ENCODE measurements at regions not wholly inside any gene's neighbourhood (a gene's known extent, or its start where the extent isn't known, plus 50 kb on each side); places are given as distances from the start of the nearest gene placed in this dataset.
A peak's percentile ranks its signal among the peaks of the same experiment; 100 is the strongest.

- H3K27ac ChIP-seq (ENCODE audit: low read depth, low read length): no peak overlapping the region
- no peaks in the 10 kb centered on the region for H3K9me3 ChIP-seq (ENCODE audit: control insufficient read depth, low read length)
- no peak overlapping the region for H3K4me3 Mint-ChIP-seq
- H3K36me3 ChIP-seq (ENCODE audit: control insufficient read depth, insufficient read depth, low read length): no peaks in the 10 kb centered on the region
- TF ChIP-seq CTCF (conservative IDR thresholded peaks at IDR 0.05): peak; percentile 82
- H3K9ac ChIP-seq (ENCODE audit: extremely low read depth, low read length, poor library complexity, severe bottlenecking): no peak overlapping the region
- DNase-seq: no peak
- H3K27me3 Mint-ChIP-seq (ENCODE audit: insufficient read depth): no peaks in the 10 kb centered on the region
- no peaks in the 10 kb centered on the region for H3K4me1 ChIP-seq (ENCODE audit: control insufficient read depth, insufficient read depth, low read length)
- no peaks in the 10 kb centered on the region for H3K9me3 Mint-ChIP-seq
- WGBS, 2 experiments (ENCODE audit: insufficient coverage in 1 of 2, insufficient read length in 1 of 2): 34 to 77% methylated on average over 2 to 6 of the region's 8 CpGs
- H3K4me3 ChIP-seq (ENCODE audit: low read length): no peak overlapping the region
- H3K36me3 Mint-ChIP-seq (ENCODE audit: low read depth): no peaks in the 10 kb centered on the region
- H3K27me3 ChIP-seq (ENCODE audit: control insufficient read depth, insufficient read depth, low read length, poor library complexity, severe bottlenecking): no peaks in the 10 kb centered on the region
- H3K27ac Mint-ChIP-seq: no peak overlapping the region
- H3K4me1 Mint-ChIP-seq: no peaks in the 10 kb centered on the region
Measured at GRCh38 chr11:39374963-39375698, 2084.3 kb downstream of the LRRC4C start.

- H3K9me3 ChIP-seq (ENCODE audit: control insufficient read depth, low read length): no peaks in the 10 kb centered on the region
- Mint-ChIP-seq H3K27me3 (ENCODE audit: insufficient read depth) (no peaks in the 10 kb centered on the region), H3K4me3 (no peak overlapping the region), H3K36me3 (ENCODE audit: low read depth) (no peaks in the 10 kb centered on the region), H3K9me3 (no peaks in the 10 kb centered on the region), H3K27ac (no peak overlapping the region), H3K4me1 (peaks cover 4% of the 10 kb centered on the region)
- 90 to 100% methylated on average over 2 to 3 of the region's 3 CpGs for WGBS, 2 experiments (ENCODE audit: insufficient coverage in 1 of 2, insufficient read length in 1 of 2)
- no peak overlapping the region for H3K27ac ChIP-seq (ENCODE audit: low read depth, low read length)
- H3K9ac ChIP-seq (ENCODE audit: extremely low read depth, low read length, poor library complexity, severe bottlenecking): no peak overlapping the region
- no peak for TF ChIP-seq CTCF (conservative IDR thresholded peaks at IDR 0.05)
- DNase-seq: no peak
- no peak overlapping the region for H3K4me3 ChIP-seq (ENCODE audit: low read length)
- H3K27me3 ChIP-seq (ENCODE audit: control insufficient read depth, insufficient read depth, low read length, poor library complexity, severe bottlenecking): no peaks in the 10 kb centered on the region
- no peaks in the 10 kb centered on the region for H3K36me3 ChIP-seq (ENCODE audit: control insufficient read depth, insufficient read depth, low read length)
- no peaks in the 10 kb centered on the region for H3K4me1 ChIP-seq (ENCODE audit: control insufficient read depth, insufficient read depth, low read length)
Measured at GRCh38 chr11:39367534-39367933, 2091.9 kb downstream of the LRRC4C start.

- Histone ChIP-seq H3K27ac (ENCODE audit: low read depth, low read length) (no peak overlapping the region), H3K4me3 (ENCODE audit: low read length) (no peak overlapping the region), H3K4me1 (ENCODE audit: control insufficient read depth, insufficient read depth, low read length) (no peaks in the 10 kb centered on the region), H3K36me3 (ENCODE audit: control insufficient read depth, insufficient read depth, low read length) (no peaks in the 10 kb centered on the region), H3K9me3 (ENCODE audit: control insufficient read depth, low read length) (no peaks in the 10 kb centered on the region), H3K9ac (ENCODE audit: extremely low read depth, low read length, poor library complexity, severe bottlenecking) (no peak overlapping the region), H3K27me3 (ENCODE audit: control insufficient read depth, insufficient read depth, low read length, poor library complexity, severe bottlenecking) (no peaks in the 10 kb centered on the region)
- no peak for DNase-seq
- no peaks in the 10 kb centered on the region for H3K9me3 Mint-ChIP-seq
- peak; percentile 61 for TF ChIP-seq CTCF (conservative IDR thresholded peaks at IDR 0.05)
- WGBS, 2 experiments (ENCODE audit: insufficient coverage in 1 of 2, insufficient read length in 1 of 2): 80 to 90% methylated on average over 1 to 2 of the region's 2 CpGs
- no peak overlapping the region for H3K4me3 Mint-ChIP-seq
- H3K36me3 Mint-ChIP-seq (ENCODE audit: low read depth): no peaks in the 10 kb centered on the region
- H3K4me1 Mint-ChIP-seq: peaks cover 4% of the 10 kb centered on the region
- no peaks in the 10 kb centered on the region for H3K27me3 Mint-ChIP-seq (ENCODE audit: insufficient read depth)
- H3K27ac Mint-ChIP-seq: no peak overlapping the region
Measured at GRCh38 chr11:39365809-39366436, 2093.5 kb downstream of the LRRC4C start.
